K562 (cell line): ENCODE measurements at regions not wholly inside any gene's neighbourhood (a gene's known extent, or its start where the extent isn't known, plus 50 kb on each side); places are given as distances from the start of the nearest gene placed in this dataset.

Experiments used
- ATAC-seq: fragments of 200-7000 bp; cut with Tn5 transposase; 3 replicates; pipeline ENCODE4 v1.9.1; 2020; ENCODE audit warnings: moderate library complexity
- BruUV-seq: library from RNA; stranded (reverse); fragments of 400-500 nt; replicated peaks from 2 replicates; lab custom pipeline; 2021; lab: Mats Ljungman, UMichigan
- CTCF ChIA-PET: fragments of 300-600 bp; formaldehyde crosslinking; extraction: SDS; loops from one replicate; lab custom pipeline; 2021; ENCODE audit warnings: low intra/inter-chr PET ratio; lab: Yijun Ruan, JAX
- POLR2A ChIA-PET: fragments of 300-600, 350-650 bp; sonication (Branson Sonifier 250); formaldehyde crosslinking; extraction: SDS; loops from one replicate; lab custom pipeline; 2021; ENCODE audit warnings: antibody characterized with exemption, inconsistent platforms; lab: Yijun Ruan, JAX
- DNase-seq, 4 experiments: peaks; one replicate each; pipeline versions ENCODE4 v3.0.0 to v3.0.0-alpha.2; 2011 to 2018; ENCODE audit warnings: low spot score in 3 of 4, mixed read lengths in 3 of 4; ENCODE audit errors: extremely low read depth in 1 of 4
- FAIRE-seq: peaks from 2 replicates; lab custom pipeline; 2011; peaks lifted over from hg19 to GRCh38; lab: Jason Lieb, UNC
- H2AFZ ChIP-seq: 2 replicates; pipeline ENCODE4 v1.6.0; 2011; ENCODE audit warnings: low read depth, low read length, control low read depth, inconsistent platforms
- H3K27ac ChIP-seq: fragments of 200-600 bp; 3 replicates; pipeline ENCODE4 v1.8.0; 2011; ENCODE audit warnings: low read depth, mild to moderate bottlenecking, control low read depth, inconsistent platforms, low read length, moderate library complexity, mixed read lengths; ENCODE audit errors: extremely low read depth
- H3K27me3 ChIP-seq, 2 experiments: fragments of 300-600 bp in 1 of 2; 2 replicates in 1 of 2; 3 replicates in 1 of 2; pipeline versions ENCODE4 v1.6.0 to v1.8.0; 2011; ENCODE audit warnings: inconsistent platforms in 2 of 2, low read length in 2 of 2, mild to moderate bottlenecking in 1 of 2, mixed read lengths in 1 of 2, moderate library complexity in 1 of 2; ENCODE audit not compliant: control insufficient read depth in 2 of 2, insufficient read depth in 2 of 2
- H3K36me3 ChIP-seq: fragments of 300-600 bp; 3 replicates; pipeline ENCODE4 v1.8.0; 2011; ENCODE audit warnings: mild to moderate bottlenecking, low read length, inconsistent platforms; ENCODE audit not compliant: control insufficient read depth, insufficient read depth
- H3K4me1 ChIP-seq, 2 experiments: fragments of 200-600 bp in 1 of 2; replicated peaks in 1 of 2; 2 replicates in 1 of 2; 3 replicates in 1 of 2; pipeline versions ENCODE4 v1.5.1 to v1.8.0; 2011; ENCODE audit warnings: inconsistent platforms in 2 of 2, low read length in 2 of 2, mild to moderate bottlenecking in 1 of 2, mixed read lengths in 1 of 2, moderate library complexity in 1 of 2; ENCODE audit not compliant: control insufficient read depth in 2 of 2, insufficient read depth in 2 of 2
- H3K4me2 ChIP-seq: 2 replicates; pipeline ENCODE4 v1.6.1; 2011; ENCODE audit warnings: low read length, control low read depth, inconsistent platforms, mixed read lengths; ENCODE audit not compliant: insufficient read depth
- H3K4me3 ChIP-seq: fragments of 200-600 bp; sonication (generic), shearing (Covaris generic); 2 replicates; pipeline ENCODE4 v1.5.1; 2016; ENCODE audit warnings: control low read depth, inconsistent platforms
- H3K79me2 ChIP-seq: fragments of 200-600 bp; 3 replicates; pipeline ENCODE4 v1.8.0; 2011; ENCODE audit warnings: low read length, inconsistent platforms; ENCODE audit not compliant: control insufficient read depth, insufficient read depth
- H3K9ac ChIP-seq, 2 experiments: 2 replicates each; pipeline versions ENCODE4 v1.6.0 to v1.6.1; 2011; ENCODE audit warnings: low read depth in 2 of 2, low read length in 2 of 2, control low read depth in 1 of 2, inconsistent platforms in 1 of 2, mild to moderate bottlenecking in 1 of 2, mixed read lengths in 1 of 2; ENCODE audit not compliant: insufficient read depth in 1 of 2
- H3K9me1 ChIP-seq: one replicate; pipeline ENCODE4 v1.6.0; 2011; ENCODE audit warnings: inconsistent platforms, mild to moderate bottlenecking, low read length, moderate library complexity; ENCODE audit not compliant: control insufficient read depth, insufficient read depth
- H3K9me3 ChIP-seq: replicated peaks from 2 replicates; pipeline ENCODE4 v1.5.1; 2011; ENCODE audit warnings: low read depth, low read length, inconsistent platforms; ENCODE audit not compliant: control insufficient read depth, insufficient read depth
- H4K20me1 ChIP-seq: replicated peaks from 2 replicates; pipeline ENCODE4 v1.6.1; 2011; ENCODE audit warnings: low read length, inconsistent platforms, mixed read lengths; ENCODE audit not compliant: control insufficient read depth, insufficient read depth
- ARID1B ChIP-seq: fragments of 450-650 bp; IDR thresholded peaks from 2 replicates; pipeline ENCODE4 v1.6.1; 2016; ENCODE audit warnings: antibody characterized with exemption, mild to moderate bottlenecking, inconsistent platforms
- ARID4B ChIP-seq: sonication (generic); formaldehyde crosslinking; IDR thresholded peaks from 2 replicates; pipeline ENCODE4 v1.8.0; 2022; ENCODE audit warnings: mild to moderate bottlenecking, missing genetic modification reagents
- ATF1 ChIP-seq, 2 experiments: fragments of 450-650 bp in 1 of 2; IDR thresholded peaks; 2 replicates each; pipeline ENCODE4 v1.6.1; 2016; ENCODE audit warnings: missing compliant biosample characterization in 1 of 2, missing genetic modification characterization in 1 of 2
- ATF7 ChIP-seq: fragments of 450-650 bp; IDR thresholded peaks from 2 replicates; pipeline ENCODE4 v1.7.1; 2014; ENCODE audit warnings: mild to moderate bottlenecking, moderate library complexity
- EHMT2 ChIP-seq: fragments of 450-650 bp; IDR thresholded peaks from 2 replicates; pipeline ENCODE4 v1.6.1; 2018; ENCODE audit warnings: antibody characterized with exemption
- HNRNPH1 ChIP-seq: fragments of 200-400 bp; formaldehyde crosslinking; optimal IDR thresholded peaks from 2 replicates; pipeline ENCODE3; 2017; ENCODE audit warnings: low read depth, mild to moderate bottlenecking, low read length, moderate library complexity
- RCOR1 ChIP-seq, 2 experiments: IDR thresholded peaks; 2 replicates each; pipeline ENCODE4 v1.6.1; 2012; ENCODE audit warnings: low read depth in 2 of 2, low read length in 2 of 2, borderline replicate concordance in 1 of 2, improper control_type of control experiment in 1 of 2
- SPI1 ChIP-seq: IDR thresholded peaks from 2 replicates; pipeline ENCODE4 v1.6.1; 2011; ENCODE audit warnings: low read depth, low read length, control low read depth, borderline replicate concordance
- ZNF316 ChIP-seq: fragments of 450-650 bp; IDR thresholded peaks from 2 replicates; pipeline ENCODE4 v1.6.1; 2016
- WGBS: fragments of 100-300 bp; shearing (Covaris generic); methylation state at CpG from one replicate; pipeline ENCODE4 v1.1.6; 2016; ENCODE audit warnings: low coverage, mixed read lengths; ENCODE audit not compliant: insufficient coverage; ENCODE audit errors: missing lambda C conversion rate; 5-methylcytosine and 5-hydroxymethylcytosine counted together
- in situ Hi-C: fragments of 300-500 bp; cut with MboI; formaldehyde crosslinking; loops from 4 replicates; pipeline ENCODE4 v1.15.0; 2018; ENCODE audit warnings: inconsistent platforms, mixed read lengths
- intact Hi-C: fragments of 100-400 bp; cut with micrococcal nuclease; formaldehyde crosslinking; loops from 2 replicates; pipeline ENCODE4 v1.14.2; 2022

DNA sequence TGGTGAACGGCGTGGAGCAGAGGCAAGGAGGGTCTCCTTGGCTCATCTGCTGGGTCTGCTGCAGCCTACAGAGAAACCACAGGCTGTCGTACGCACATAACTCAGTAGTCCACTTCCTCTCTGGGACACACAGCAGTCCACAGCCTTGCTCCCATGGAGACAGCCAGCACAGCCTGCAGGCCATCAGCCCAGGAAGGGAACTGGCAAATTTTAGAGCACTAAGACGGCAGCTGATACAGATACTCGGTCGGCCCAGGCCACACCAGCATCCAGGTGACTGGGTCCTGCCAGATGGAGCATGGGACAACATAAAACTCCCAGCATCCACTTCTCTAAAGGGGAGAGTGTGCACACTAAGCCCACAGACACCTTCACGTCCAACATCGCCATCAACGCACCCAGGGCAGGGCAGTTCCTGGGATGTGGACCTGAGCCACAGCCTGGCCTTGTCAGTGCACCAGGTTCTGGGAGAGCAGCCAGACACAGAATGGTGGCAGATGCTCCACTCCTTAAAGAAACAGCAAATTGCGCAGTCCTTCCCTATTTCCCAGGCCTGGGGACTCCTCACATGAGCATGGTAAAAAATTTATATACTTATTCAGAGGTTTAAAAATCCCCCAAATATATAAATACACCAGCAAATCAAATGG lies 247.1 kb upstream of the RAB4A start:
- H3K79me2 ChIP-seq = no peaks in the 10 kb centered on the region
- ATAC-seq (no peak), DNase-seq (no peak), FAIRE-seq (no peak)
- no peak overlapping the region for H2AFZ ChIP-seq
- no peak overlapping the region for H3K4me2 ChIP-seq
- peaks cover 8% of the 10 kb centered on the region in 2 experiments; a peak in 4 of 5 replicates for H3K4me1 ChIP-seq
- H4K20me1 ChIP-seq = no peaks in the 10 kb centered on the region
- H3K9ac ChIP-seq = no peak overlapping the region
- no peak overlapping the region for H3K4me3 ChIP-seq
- peaks cover 3% of the 10 kb centered on the region for H3K9me1 ChIP-seq
- TF ChIP-seq HNRNPH1 = no peak
- TF ChIP-seq SPI1 = peak; percentile 25; the same call in 1 of the 2 replicates
- ChIA-PET POLR2A (interaction anchor here (0.7 to 1.6 kb wide), 6 partner anchors 8 to 28 kb away, joined by 3 read pairs; no protein-coding TSS in a partner anchor), CTCF (no interaction called here)
- H3K27ac ChIP-seq = no peak overlapping the region
- peaks cover 15 to 37% of the 10 kb centered on the region in 2 experiments for H3K27me3 ChIP-seq
- intact Hi-C loops (no loop called here), in situ Hi-C loops (no loop called here)
- H3K36me3 ChIP-seq = no peaks in the 10 kb centered on the region
- BruUV-seq = no TSS peak
- 11% methylated on average over 11 of the region's 11 CpGs for WGBS
- H3K9me3 ChIP-seq = no peaks in the 10 kb centered on the region

- no TSS peak for BruUV-seq
- POLR2A ChIA-PET = interaction anchor here (0.6 to 1.6 kb wide), 7 partner anchors 8 to 451 kb away, joined by 3 to 5 read pairs (median 3); no protein-coding TSS in a partner anchor
- in situ Hi-C loops (no loop called here), intact Hi-C loops (no loop called here)
- FAIRE-seq = peak; percentile 95
- Histone ChIP-seq H3K9me3 (no peaks in the 10 kb centered on the region), H3K9me1 (peaks cover 3% of the 10 kb centered on the region), H4K20me1 (no peaks in the 10 kb centered on the region), H3K79me2 (no peaks in the 10 kb centered on the region), H3K4me1 (peaks cover 8% of the 10 kb centered on the region in 2 experiments; a peak in 4 of 5 replicates), H3K4me2 (peak overlapping the region; percentile 79), H2AFZ (peak overlapping the region; percentile 82), H3K4me3 (no peak overlapping the region), H3K36me3 (no peaks in the 10 kb centered on the region), H3K27me3 (peaks cover 17 to 42% of the 10 kb centered on the region in 2 experiments), H3K27ac (no peak overlapping the region; the same call in 2 of the 3 replicates), H3K9ac (peak overlapping the region in 1 of 2 experiments; percentile 53; a peak in 1 of 4 replicates)
- CTCF ChIA-PET = no interaction called here
- ATAC-seq = peak; percentile 94
- 1% methylated on average over 13 of the region's 13 CpGs for WGBS
- peak; percentile 68 to 77 (median 72) for DNase-seq
- TF ChIP-seq RCOR1 (IDR thresholded peaks at IDR 0.05; ENCODE audit: borderline replicate concordance in 1 of 2, low read depth in 2 of 2, low read length in 2 of 2) = peak in 1 of 2 experiments; percentile 24; a peak in 1 of 4 replicates
- TF ChIP-seq EHMT2 = 0 out of 2 replicates have a peak, but pooled peaks have one; percentile 12
- no peak for TF ChIP-seq ATF1 (CRISPR knock-in tag; IDR thresholded peaks at IDR 0.05)
- peak; percentile 35; the same call in 1 of the 2 replicates for TF ChIP-seq ATF1 (tag; IDR thresholded peaks at IDR 0.05)
- TF ChIP-seq ZNF316 = peak; percentile 97
- TF ChIP-seq ATF7 = 0 out of 2 replicates have a peak, but pooled peaks have one; percentile 20
- TF ChIP-seq ARID1B = peak; percentile 70
- no peak for TF ChIP-seq ARID4B (CRISPR knock-in tag)
Measured at GRCh38 chr1:229024528-229025130, 246.3 kb upstream of the RAB4A start.
